ENCODE measurements at regions not wholly inside any gene's neighbourhood (a gene's known extent, or its start where the extent isn't known, plus 50 kb on each side); places are given as distances from the start of the nearest gene placed in this dataset.

DNA sequence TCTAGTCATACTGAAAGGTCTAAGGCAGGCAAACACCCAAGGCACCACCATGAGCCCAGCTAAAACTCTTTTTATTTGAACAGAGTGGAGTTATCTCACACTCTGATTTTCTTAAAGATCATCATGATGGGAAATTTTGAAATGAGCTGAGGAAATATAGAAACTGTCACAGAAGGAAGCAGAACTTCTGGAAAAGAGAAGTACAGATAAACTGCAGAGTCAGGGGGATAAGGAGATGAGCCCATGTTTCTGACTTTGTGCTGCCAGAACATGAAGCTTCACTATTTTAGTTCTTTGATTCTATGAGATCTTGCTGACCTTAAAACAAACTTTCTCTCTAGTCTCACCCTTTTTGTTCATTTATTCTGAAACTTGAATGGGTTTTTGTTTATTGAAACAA lies 406.5 kb upstream of the EDIL3 start:
- H2AFZ ChIP-seq (ENCODE audit: low read length), result no peak overlapping the region
- H3K4me3 ChIP-seq (replicated peaks in 1 of 3; ENCODE audit: insufficient read depth in 1 of 3, low read depth in 2 of 3, low read length in 3 of 3), result no peak overlapping the region
- ChIA-PET CTCF (ENCODE audit: low intra/inter-chr PET ratio, low total read pairs) (no interaction called here), POLR2A (no interaction called here)
- no peak for TF ChIP-seq U2AF2 (IDR thresholded peaks at IDR 0.05; ENCODE audit: low read depth, low read length)
- TF ChIP-seq ZNF747 (CRISPR knock-in tag; IDR thresholded peaks at IDR 0.05; ENCODE audit: borderline replicate concordance), result no peak
- TF ChIP-seq, protein P1, sequence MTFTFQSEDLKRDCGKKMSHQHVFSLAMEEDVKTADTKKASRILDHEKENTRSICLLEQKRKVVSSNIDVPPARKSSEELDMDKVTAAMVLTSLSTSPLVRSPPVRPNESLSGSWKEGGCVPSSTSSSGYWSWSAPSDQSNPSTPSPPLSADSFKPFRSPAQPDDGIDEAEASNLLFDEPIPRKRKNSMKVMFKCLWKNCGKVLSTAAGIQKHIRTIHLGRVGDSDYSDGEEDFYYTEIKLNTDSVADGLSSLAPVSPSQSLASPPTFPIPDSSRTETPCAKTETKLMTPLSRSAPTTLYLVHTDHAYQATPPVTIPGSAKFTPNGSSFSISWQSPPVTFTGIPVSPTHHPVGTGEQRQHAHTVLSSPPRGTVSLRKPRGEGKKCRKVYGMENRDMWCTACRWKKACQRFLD (CRISPR knock-in tag; IDR thresholded peaks at IDR 0.05; ENCODE audit: borderline replicate concordance), result no peak
- no peak for TF ChIP-seq GATA4 (IDR thresholded peaks at IDR 0.05; ENCODE audit: borderline replicate concordance, low read depth)
- no peak for TF ChIP-seq ZNF333 (CRISPR knock-in tag; IDR thresholded peaks at IDR 0.05; ENCODE audit: borderline replicate concordance)
- TF ChIP-seq, protein P2, sequence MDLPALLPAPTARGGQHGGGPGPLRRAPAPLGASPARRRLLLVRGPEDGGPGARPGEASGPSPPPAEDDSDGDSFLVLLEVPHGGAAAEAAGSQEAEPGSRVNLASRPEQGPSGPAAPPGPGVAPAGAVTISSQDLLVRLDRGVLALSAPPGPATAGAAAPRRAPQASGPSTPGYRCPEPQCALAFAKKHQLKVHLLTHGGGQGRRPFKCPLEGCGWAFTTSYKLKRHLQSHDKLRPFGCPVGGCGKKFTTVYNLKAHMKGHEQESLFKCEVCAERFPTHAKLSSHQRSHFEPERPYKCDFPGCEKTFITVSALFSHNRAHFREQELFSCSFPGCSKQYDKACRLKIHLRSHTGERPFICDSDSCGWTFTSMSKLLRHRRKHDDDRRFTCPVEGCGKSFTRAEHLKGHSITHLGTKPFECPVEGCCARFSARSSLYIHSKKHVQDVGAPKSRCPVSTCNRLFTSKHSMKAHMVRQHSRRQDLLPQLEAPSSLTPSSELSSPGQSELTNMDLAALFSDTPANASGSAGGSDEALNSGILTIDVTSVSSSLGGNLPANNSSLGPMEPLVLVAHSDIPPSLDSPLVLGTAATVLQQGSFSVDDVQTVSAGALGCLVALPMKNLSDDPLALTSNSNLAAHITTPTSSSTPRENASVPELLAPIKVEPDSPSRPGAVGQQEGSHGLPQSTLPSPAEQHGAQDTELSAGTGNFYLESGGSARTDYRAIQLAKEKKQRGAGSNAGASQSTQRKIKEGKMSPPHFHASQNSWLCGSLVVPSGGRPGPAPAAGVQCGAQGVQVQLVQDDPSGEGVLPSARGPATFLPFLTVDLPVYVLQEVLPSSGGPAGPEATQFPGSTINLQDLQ (CRISPR knock-in tag; IDR thresholded peaks at IDR 0.05), result no peak
- TF ChIP-seq NFE2L1 (CRISPR knock-in tag; IDR thresholded peaks at IDR 0.05; ENCODE audit: borderline replicate concordance), result no peak
- TF ChIP-seq ZNF569 (CRISPR knock-in tag; IDR thresholded peaks at IDR 0.05; ENCODE audit: borderline replicate concordance), result no peak
- TF ChIP-seq POGZ (CRISPR knock-in tag; IDR thresholded peaks at IDR 0.05), result no peak
- TF ChIP-seq SIX1 (CRISPR knock-in tag; IDR thresholded peaks at IDR 0.05; ENCODE audit: borderline replicate concordance), result no peak
- no peak overlapping the region for H3K27ac ChIP-seq (ENCODE audit: extremely low read length, insufficient read depth, low read length)
- no peaks in the 10 kb centered on the region for H3K79me2 ChIP-seq (ENCODE audit: insufficient read depth, low read length)
- intact Hi-C loops (cut with micrococcal nuclease; ENCODE audit: unreplicated experiment) (no loop called here), in situ Hi-C loops (cut with HindIII; ENCODE audit: extremely low pct_ligation_motif_present, low pct_unique_long_range_greater_than_20kb) (no loop called here)
- H3K4me2 ChIP-seq (ENCODE audit: low read depth, low read length), result no peak overlapping the region
- no peak overlapping the region for H3K9ac ChIP-seq (ENCODE audit: insufficient read depth, low read depth, low read length)
- H3K9me3 ChIP-seq (ENCODE audit: low read length), result no peaks in the 10 kb centered on the region
- H3K36me3 ChIP-seq (replicated peaks in 1 of 2; ENCODE audit: control insufficient read depth in 1 of 2, insufficient read depth in 2 of 2, low read length in 2 of 2), result no peaks in the 10 kb centered on the region
- no peaks in the 10 kb centered on the region for H3K27me3 ChIP-seq (ENCODE audit: control insufficient read depth in 1 of 2, insufficient read depth in 2 of 2, low read length in 2 of 2)
- DNase-seq (ENCODE audit: low spot score) (no peak), ATAC-seq (no peak), FAIRE-seq (no peak)
- no peaks in the 10 kb centered on the region for H3K4me1 ChIP-seq (ENCODE audit: insufficient read depth, low read length)
- BruUV-seq (replicated peaks), result no TSS peak
- H4K20me1 ChIP-seq (ENCODE audit: insufficient read depth, low read length), result no peaks in the 10 kb centered on the region

All from HepG2 (cell line).